ENCODE measurements at regions not wholly inside any gene's neighbourhood (a gene's known extent, or its start where the extent isn't known, plus 50 kb on each side); places are given as distances from the start of the nearest gene placed in this dataset.

GRCh38 chr18:22101731-22102130, 67.7 kb upstream of the GATA6 start:
- TF ChIP-seq, protein P1, sequence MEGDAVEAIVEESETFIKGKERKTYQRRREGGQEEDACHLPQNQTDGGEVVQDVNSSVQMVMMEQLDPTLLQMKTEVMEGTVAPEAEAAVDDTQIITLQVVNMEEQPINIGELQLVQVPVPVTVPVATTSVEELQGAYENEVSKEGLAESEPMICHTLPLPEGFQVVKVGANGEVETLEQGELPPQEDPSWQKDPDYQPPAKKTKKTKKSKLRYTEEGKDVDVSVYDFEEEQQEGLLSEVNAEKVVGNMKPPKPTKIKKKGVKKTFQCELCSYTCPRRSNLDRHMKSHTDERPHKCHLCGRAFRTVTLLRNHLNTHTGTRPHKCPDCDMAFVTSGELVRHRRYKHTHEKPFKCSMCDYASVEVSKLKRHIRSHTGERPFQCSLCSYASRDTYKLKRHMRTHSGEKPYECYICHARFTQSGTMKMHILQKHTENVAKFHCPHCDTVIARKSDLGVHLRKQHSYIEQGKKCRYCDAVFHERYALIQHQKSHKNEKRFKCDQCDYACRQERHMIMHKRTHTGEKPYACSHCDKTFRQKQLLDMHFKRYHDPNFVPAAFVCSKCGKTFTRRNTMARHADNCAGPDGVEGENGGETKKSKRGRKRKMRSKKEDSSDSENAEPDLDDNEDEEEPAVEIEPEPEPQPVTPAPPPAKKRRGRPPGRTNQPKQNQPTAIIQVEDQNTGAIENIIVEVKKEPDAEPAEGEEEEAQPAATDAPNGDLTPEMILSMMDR (conservative IDR thresholded peaks at IDR 0.05; ENCODE audit: low read depth, low read length): no peak
- TF ChIP-seq EZH2 (IDR thresholded peaks at IDR 0.05; ENCODE audit: borderline replicate concordance, low read depth, low read length, poor library complexity, severe bottlenecking): no peak

Measured in A673 (cell line).